HCEC 1CT (cell line): ENCODE measurements at regions not wholly inside any gene's neighbourhood (a gene's known extent, or its start where the extent isn't known, plus 50 kb on each side); places are given as distances from the start of the nearest gene placed in this dataset.
"Not testable (repeated sequence)": the region's sequence is repeated elsewhere in the genome, so short reads cannot be mapped to it uniquely, and the experiment has no call there.

Experiments used
- DNase-seq: peaks from one replicate; pipeline ENCODE4 v3.0.0-alpha.2; 2017

- DNase-seq, result no peak
Observed at GRCh38 chr5:6106756-6107155, 271.6 kb downstream of the MED10 start.

DNA sequence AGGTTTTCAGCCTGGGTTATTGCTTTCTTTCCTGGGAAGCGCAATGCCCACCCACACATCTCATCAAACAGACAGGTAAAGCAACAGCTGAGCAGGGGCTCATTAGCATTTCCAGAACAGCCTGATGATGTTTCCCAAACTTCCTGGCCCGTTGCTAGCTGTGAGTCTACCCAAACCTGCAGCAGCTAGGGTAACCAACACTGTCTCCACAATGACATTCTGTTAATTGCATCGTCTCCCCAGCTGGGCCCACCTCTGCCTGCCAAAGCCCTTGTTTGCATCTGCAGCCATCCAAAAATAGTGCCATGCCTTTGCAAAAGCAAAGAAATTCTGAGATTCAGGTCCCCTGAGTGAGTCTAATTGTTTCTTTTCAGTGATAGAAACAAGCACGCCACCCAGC, 273.0 kb downstream of the MED10 start:
- no peak for DNase-seq

DNA sequence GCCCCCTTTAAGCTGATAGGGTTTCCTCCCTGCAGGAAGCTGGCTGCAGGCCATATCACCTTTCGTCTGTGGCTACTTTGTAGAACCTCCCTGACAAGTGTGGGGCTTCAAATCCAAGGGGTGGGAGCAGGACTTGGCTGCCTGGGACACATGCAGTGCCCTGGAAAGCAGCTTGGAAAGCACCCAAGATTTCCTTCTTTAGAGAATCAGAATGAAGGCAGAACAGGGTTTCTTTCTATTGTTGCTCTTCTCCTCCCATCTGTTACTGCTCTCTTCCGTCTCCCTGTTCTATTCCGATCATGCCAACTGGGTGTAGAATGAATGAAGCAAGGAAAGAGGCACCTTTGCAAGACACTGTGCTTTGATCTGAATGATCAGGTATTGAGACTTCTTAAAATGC, 282.2 kb downstream of the MED10 start:
- DNase-seq, result no peak

- not testable (repeated sequence) for DNase-seq
Observed at GRCh38 chr5:6094180-6094579, 284.2 kb downstream of the MED10 start.

DNA sequence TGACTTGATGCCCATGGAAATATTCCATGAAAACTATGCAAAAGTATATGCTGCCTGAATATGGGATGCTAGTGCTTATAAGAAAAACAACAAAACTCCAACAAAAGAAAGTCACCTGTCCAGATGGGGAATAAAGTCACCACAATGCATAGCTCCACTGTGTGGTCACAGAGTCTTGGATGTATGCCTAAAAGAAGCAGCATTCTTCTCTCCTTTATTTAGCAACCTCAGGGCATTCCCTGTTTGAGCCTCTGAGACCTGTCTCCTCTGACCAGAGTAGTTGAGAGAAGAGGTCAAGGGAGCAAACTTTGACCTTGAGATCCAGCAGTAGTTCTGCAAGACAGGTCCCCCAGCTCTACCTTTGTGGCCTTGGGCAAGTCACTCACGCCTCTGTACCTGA, 287.5 kb downstream of the MED10 start:
- no peak for DNase-seq

- DNase-seq, result no peak
Observed at GRCh38 chr5:6090079-6090654, 288.2 kb downstream of the MED10 start.

- no peak for DNase-seq
Observed at GRCh38 chr5:6088706-6089105, 289.6 kb downstream of the MED10 start.

GRCh38 chr5:6087576-6087975, 290.8 kb downstream of the MED10 start:
- no peak for DNase-seq

GRCh38 chr5:6086871-6087270, 291.5 kb downstream of the MED10 start:
- no peak for DNase-seq

GRCh38 chr5:6085341-6085860, 292.9 kb downstream of the MED10 start:
- DNase-seq, result no peak

DNA sequence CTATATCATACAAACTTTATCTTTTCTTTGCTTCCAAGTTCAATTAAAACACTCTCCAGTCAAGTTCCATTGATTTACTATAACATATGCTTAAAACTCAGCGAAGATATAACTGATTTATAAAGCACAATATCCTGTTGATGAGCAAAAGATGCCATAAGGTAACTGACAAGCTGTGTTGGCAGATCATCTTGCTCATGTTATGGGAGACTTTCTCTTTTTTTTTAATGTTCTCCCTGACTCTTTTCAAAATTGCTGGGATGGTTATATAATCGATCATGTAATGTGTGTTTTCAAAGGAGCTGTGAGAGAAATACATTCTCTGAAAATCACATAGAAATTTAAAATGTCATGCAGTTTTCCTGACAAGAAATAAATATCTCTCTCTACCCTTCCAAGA, 293.5 kb downstream of the MED10 start:
- DNase-seq, result no peak

- DNase-seq, result no peak
Observed at GRCh38 chr5:6084376-6084775, 294.0 kb downstream of the MED10 start.

- no peak for DNase-seq
Observed at GRCh38 chr5:6083311-6083978, 294.9 kb downstream of the MED10 start.

DNA sequence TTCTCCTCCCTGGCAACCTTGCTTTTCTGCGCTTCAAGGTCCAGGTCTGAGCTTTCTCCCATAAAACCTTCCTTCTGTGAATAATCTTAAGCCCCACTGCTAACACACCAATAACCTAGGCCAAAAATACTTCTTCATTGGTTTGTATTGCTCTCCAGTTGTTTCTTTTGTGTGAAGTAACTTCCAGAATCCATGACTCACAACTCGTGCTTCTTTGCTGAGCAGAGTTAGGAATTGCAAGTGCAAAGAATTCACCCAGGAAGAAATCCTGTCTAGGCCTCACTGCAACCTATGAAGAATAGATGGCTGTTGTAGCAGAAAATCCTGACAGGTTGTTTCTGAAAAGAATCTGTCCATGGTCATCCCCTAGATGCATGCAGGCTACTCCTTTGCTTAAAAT, 295.7 kb downstream of the MED10 start:
- DNase-seq, result no peak

GRCh38 chr5:6081727-6082210, 296.6 kb downstream of the MED10 start:
- no peak for DNase-seq

GRCh38 chr5:6080930-6081726, 297.2 kb downstream of the MED10 start:
- no peak for DNase-seq

GRCh38 chr5:6080436-6080835, 297.9 kb downstream of the MED10 start:
- no peak for DNase-seq

- no peak for DNase-seq
Observed at GRCh38 chr5:6078881-6079280, 299.5 kb downstream of the MED10 start.

DNA sequence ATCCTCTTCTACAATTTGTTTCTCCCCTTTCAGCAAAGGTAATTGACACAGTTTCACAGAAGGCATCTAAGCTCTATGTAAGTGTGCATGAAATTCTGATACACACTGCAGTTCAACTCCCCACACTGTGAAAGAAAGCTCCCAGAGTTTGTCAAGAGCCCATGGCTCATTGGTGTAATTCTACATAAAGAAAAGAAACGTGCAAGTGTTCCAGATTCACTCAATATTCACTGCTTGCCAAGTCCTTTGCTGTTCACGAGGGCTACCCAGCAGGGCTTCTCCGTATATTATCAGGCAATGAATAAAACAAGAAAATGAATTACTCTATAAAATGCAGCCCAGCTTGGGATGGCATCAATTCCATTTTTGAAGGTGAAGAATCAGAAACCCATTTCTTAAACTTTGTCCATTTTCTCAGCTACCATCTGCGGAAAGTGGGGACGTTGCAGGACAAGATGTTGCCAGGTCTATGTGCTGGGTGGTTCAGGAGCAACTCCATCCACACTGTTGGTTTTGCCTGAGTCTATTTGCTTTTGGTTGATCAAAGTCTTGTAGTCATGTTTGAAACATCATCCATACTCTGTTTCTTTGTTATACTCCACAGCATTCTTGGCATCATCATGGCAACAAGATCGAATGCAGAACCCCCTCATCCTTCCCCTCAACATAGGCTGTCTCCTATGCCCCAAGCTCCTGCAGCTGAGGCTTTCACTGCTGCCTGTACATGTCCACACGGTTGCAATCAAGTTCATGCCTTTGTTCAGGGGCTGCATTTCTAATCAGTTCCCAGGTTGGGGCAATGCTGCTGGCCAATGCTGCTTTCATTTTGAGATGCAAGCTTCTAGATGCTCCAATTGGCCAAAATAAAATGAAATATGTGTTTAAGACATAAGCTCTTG, 301.8 kb downstream of the MED10 start:
- no peak for DNase-seq

GRCh38 chr5:6072488-6072887, 305.9 kb downstream of the MED10 start:
- DNase-seq, result not testable (repeated sequence)

GRCh38 chr5:6069496-6070185, 308.7 kb downstream of the MED10 start:
- DNase-seq, result no peak

DNA sequence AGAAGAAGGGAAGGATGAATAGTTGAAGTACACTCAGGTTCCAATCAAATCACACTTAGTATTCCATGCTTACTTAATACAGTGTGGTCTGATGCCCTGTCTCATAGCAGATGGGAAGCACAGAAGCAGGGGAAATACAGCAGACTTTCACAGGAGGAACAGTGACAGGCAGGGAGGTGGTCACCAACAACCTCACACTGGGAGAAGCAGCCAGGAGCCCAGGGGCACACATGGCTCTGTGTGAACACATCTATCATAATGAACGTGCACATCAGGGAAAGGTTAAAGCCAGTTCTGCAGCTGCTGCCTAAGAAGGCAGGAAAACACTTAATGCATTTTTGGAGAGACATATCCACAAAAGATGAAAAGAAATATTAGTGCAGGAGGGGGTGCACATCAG, 312.3 kb downstream of the MED10 start:
- DNase-seq, result no peak
